SK-N-SH (cell line): ENCODE measurements at regions not wholly inside any gene's neighbourhood (a gene's known extent, or its start where the extent isn't known, plus 50 kb on each side); places are given as distances from the start of the nearest gene placed in this dataset.

Source experiments
- CHD2 ChIP-seq: fragments of 150-350 bp; IDR thresholded peaks from 2 replicates; pipeline ENCODE4 v1.6.1; 2018; ENCODE audit warnings: low read length; ENCODE audit not compliant: partially characterized antibody
- EP300 ChIP-seq, 2 experiments: IDR thresholded peaks; 2 replicates each; pipeline versions ENCODE4 v1.4.0 to v1.6.1; 2012; ENCODE audit warnings: borderline replicate concordance in 1 of 2, low read depth in 1 of 2, low read length in 1 of 2
- EZH2phosphoT487 ChIP-seq: fragments of 200-600 bp; sonication (generic); IDR thresholded peaks from 2 replicates; pipeline ENCODE4 v1.6.1; 2017; ENCODE audit warnings: low read depth, mixed run types, mild to moderate bottlenecking, antibody characterized with exemption, moderate library complexity, borderline replicate concordance
- FOXJ3 ChIP-seq: sonication (generic); formaldehyde crosslinking; IDR thresholded peaks from 2 replicates; pipeline ENCODE4 v1.5.1; 2020; ENCODE audit warnings: mild to moderate bottlenecking, missing genetic modification reagents
- JUND ChIP-seq: IDR thresholded peaks from 2 replicates; pipeline ENCODE4 v1.4.0; 2012
- MXI1 ChIP-seq: IDR thresholded peaks from 2 replicates; pipeline ENCODE4 v1.6.1; 2012; ENCODE audit warnings: mild to moderate bottlenecking, low read depth, low read length, improper control_type of control experiment
- NRF1 ChIP-seq: IDR thresholded peaks from 2 replicates; pipeline ENCODE4 v1.6.1; 2012; ENCODE audit warnings: low read depth, mild to moderate bottlenecking, low read length
- POLR2AphosphoS5 ChIP-seq: IDR thresholded peaks from 2 replicates; pipeline ENCODE4 v1.6.1; 2012; ENCODE audit warnings: low read depth, low read length
- SIN3A ChIP-seq: IDR thresholded peaks from 2 replicates; pipeline ENCODE4 v1.6.1; 2012; ENCODE audit warnings: low read depth, mild to moderate bottlenecking, low read length, moderate library complexity, borderline replicate concordance
- TF ChIP-seq, protein P1 (sequence below): fragments of 200-600 bp; sonication (generic); IDR thresholded peaks from 2 replicates; pipeline ENCODE4 v1.6.1; 2017; ENCODE audit warnings: antibody characterized with exemption, mild to moderate bottlenecking, moderate library complexity
- TF ChIP-seq, protein P2 (sequence below): fragments of 150-350 bp; IDR thresholded peaks from 2 replicates; pipeline ENCODE4 v1.6.1; 2017; ENCODE audit warnings: antibody characterized with exemption, low read length, low read depth, borderline replicate concordance
- TF ChIP-seq, protein P3 (sequence below): IDR thresholded peaks from 2 replicates; pipeline ENCODE4 v1.6.1; 2012; ENCODE audit warnings: mild to moderate bottlenecking, low read depth, low read length, moderate library complexity
- TF ChIP-seq, protein P4 (sequence below): IDR thresholded peaks from 2 replicates; pipeline ENCODE4 v1.4.0; 2012; ENCODE audit warnings: low read depth

DNA sequence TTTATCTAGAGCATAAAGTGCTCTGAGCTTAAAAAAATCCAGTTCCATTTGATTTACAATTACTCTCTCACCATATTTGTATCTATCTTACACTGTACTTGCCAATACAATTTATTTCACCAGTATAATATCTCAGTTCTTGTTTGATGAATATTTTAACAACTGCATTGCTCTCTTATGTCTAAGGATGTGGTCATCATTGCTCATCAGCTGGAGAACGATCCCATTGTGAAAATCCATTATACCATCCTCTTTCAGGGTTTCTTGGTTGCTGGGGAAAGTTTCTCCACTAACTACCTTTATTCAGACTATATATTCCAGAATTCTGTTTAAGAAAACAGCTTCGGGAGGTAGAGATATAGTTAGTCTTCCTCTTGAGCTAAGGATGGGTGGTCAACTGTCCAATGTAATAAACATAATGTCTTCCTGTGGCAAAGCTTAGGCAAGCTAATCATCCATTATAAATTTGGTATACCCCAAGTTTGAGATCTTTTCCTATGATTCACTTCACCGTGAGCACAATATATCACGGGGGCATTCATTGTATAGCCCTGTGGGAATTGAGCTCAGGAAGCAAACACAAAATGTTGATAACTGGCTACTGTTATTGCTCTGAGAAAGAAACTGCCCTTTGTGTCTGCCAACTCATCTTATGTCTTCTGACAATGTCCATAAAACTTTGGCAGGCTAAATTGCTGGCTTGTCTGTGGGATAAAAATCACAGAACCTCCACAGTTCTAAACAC is 2361.9 kb downstream of the ARAP2 start:
- TF ChIP-seq SIN3A (no peak), JUND (no peak), EZH2phosphoT487 (no peak), MXI1 (no peak), EP300 (IDR thresholded peaks at IDR 0.05; ENCODE audit: borderline replicate concordance in 1 of 2, low read depth in 1 of 2, low read length in 1 of 2) (no peak), FOXJ3 (no peak), POLR2AphosphoS5 (no peak), CHD2 (no peak), NRF1 (no peak)
- TF ChIP-seq, protein P1, sequence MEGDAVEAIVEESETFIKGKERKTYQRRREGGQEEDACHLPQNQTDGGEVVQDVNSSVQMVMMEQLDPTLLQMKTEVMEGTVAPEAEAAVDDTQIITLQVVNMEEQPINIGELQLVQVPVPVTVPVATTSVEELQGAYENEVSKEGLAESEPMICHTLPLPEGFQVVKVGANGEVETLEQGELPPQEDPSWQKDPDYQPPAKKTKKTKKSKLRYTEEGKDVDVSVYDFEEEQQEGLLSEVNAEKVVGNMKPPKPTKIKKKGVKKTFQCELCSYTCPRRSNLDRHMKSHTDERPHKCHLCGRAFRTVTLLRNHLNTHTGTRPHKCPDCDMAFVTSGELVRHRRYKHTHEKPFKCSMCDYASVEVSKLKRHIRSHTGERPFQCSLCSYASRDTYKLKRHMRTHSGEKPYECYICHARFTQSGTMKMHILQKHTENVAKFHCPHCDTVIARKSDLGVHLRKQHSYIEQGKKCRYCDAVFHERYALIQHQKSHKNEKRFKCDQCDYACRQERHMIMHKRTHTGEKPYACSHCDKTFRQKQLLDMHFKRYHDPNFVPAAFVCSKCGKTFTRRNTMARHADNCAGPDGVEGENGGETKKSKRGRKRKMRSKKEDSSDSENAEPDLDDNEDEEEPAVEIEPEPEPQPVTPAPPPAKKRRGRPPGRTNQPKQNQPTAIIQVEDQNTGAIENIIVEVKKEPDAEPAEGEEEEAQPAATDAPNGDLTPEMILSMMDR: no peak
- TF ChIP-seq, protein P2, sequence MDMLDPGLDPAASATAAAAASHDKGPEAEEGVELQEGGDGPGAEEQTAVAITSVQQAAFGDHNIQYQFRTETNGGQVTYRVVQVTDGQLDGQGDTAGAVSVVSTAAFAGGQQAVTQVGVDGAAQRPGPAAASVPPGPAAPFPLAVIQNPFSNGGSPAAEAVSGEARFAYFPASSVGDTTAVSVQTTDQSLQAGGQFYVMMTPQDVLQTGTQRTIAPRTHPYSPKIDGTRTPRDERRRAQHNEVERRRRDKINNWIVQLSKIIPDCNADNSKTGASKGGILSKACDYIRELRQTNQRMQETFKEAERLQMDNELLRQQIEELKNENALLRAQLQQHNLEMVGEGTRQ: no peak
- TF ChIP-seq, protein P3, sequence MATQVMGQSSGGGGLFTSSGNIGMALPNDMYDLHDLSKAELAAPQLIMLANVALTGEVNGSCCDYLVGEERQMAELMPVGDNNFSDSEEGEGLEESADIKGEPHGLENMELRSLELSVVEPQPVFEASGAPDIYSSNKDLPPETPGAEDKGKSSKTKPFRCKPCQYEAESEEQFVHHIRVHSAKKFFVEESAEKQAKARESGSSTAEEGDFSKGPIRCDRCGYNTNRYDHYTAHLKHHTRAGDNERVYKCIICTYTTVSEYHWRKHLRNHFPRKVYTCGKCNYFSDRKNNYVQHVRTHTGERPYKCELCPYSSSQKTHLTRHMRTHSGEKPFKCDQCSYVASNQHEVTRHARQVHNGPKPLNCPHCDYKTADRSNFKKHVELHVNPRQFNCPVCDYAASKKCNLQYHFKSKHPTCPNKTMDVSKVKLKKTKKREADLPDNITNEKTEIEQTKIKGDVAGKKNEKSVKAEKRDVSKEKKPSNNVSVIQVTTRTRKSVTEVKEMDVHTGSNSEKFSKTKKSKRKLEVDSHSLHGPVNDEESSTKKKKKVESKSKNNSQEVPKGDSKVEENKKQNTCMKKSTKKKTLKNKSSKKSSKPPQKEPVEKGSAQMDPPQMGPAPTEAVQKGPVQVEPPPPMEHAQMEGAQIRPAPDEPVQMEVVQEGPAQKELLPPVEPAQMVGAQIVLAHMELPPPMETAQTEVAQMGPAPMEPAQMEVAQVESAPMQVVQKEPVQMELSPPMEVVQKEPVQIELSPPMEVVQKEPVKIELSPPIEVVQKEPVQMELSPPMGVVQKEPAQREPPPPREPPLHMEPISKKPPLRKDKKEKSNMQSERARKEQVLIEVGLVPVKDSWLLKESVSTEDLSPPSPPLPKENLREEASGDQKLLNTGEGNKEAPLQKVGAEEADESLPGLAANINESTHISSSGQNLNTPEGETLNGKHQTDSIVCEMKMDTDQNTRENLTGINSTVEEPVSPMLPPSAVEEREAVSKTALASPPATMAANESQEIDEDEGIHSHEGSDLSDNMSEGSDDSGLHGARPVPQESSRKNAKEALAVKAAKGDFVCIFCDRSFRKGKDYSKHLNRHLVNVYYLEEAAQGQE: no peak
- TF ChIP-seq, protein P4, sequence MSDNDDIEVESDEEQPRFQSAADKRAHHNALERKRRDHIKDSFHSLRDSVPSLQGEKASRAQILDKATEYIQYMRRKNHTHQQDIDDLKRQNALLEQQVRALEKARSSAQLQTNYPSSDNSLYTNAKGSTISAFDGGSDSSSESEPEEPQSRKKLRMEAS: no peak
